ENCODE measurements at regions not wholly inside any gene's neighbourhood (a gene's known extent, or its start where the extent isn't known, plus 50 kb on each side); places are given as distances from the start of the nearest gene placed in this dataset.

- Mint-ChIP-seq H3K27ac (ENCODE audit: unreplicated experiment) (no peak overlapping the region), H3K27me3 (ENCODE audit: unreplicated experiment) (no peaks in the 10 kb centered on the region), H3K9me3 (ENCODE audit: unreplicated experiment) (no peaks in the 10 kb centered on the region), H3K36me3 (ENCODE audit: low read depth, unreplicated experiment) (no peaks in the 10 kb centered on the region), H3K4me1 (ENCODE audit: unreplicated experiment) (peaks cover 12% of the 10 kb centered on the region), H3K4me3 (ENCODE audit: unreplicated experiment) (no peak overlapping the region)
- no peak for DNase-seq (ENCODE audit: low spot score)
- TF ChIP-seq CTCF (IDR thresholded peaks at IDR 0.05; ENCODE audit: unreplicated experiment) = no peak
Observed at GRCh38 chr9:79357194-79357593, 214.6 kb upstream of the TLE4 start.

GRCh38 chr9:79357616-79358015 lies 214.1 kb upstream of the TLE4 start:
- Mint-ChIP-seq H3K36me3 (ENCODE audit: low read depth, unreplicated experiment) (no peaks in the 10 kb centered on the region), H3K27ac (ENCODE audit: unreplicated experiment) (no peak overlapping the region), H3K9me3 (ENCODE audit: unreplicated experiment) (no peaks in the 10 kb centered on the region), H3K4me1 (ENCODE audit: unreplicated experiment) (peaks cover 12% of the 10 kb centered on the region), H3K27me3 (ENCODE audit: unreplicated experiment) (no peaks in the 10 kb centered on the region), H3K4me3 (ENCODE audit: unreplicated experiment) (no peak overlapping the region)
- TF ChIP-seq CTCF (IDR thresholded peaks at IDR 0.05; ENCODE audit: unreplicated experiment) = no peak
- DNase-seq (ENCODE audit: low spot score) = no peak

GRCh38 chr9:79360387-79361347 lies 211.1 kb upstream of the TLE4 start:
- TF ChIP-seq CTCF (IDR thresholded peaks at IDR 0.05; ENCODE audit: unreplicated experiment) = no peak
- H3K27me3 Mint-ChIP-seq (ENCODE audit: unreplicated experiment) = no peaks in the 10 kb centered on the region
- DNase-seq (ENCODE audit: low spot score) = no peak
- no peaks in the 10 kb centered on the region for H3K36me3 Mint-ChIP-seq (ENCODE audit: low read depth, unreplicated experiment)
- no peaks in the 10 kb centered on the region for H3K9me3 Mint-ChIP-seq (ENCODE audit: unreplicated experiment)
- H3K4me3 Mint-ChIP-seq (ENCODE audit: unreplicated experiment) = no peak overlapping the region
- H3K27ac Mint-ChIP-seq (ENCODE audit: unreplicated experiment) = no peak overlapping the region
- peaks cover 12% of the 10 kb centered on the region for H3K4me1 Mint-ChIP-seq (ENCODE audit: unreplicated experiment)

- H3K4me3 Mint-ChIP-seq (ENCODE audit: unreplicated experiment) = no peak overlapping the region
Observed at GRCh38 chr9:79362100-79363081, 209.4 kb upstream of the TLE4 start.

More at GRCh38 chr9:79362100-79363081, 209.4 kb upstream of the TLE4 start:
- Mint-ChIP-seq H3K27ac (ENCODE audit: unreplicated experiment) (no peak overlapping the region), H3K4me1 (ENCODE audit: unreplicated experiment) (peaks cover 6% of the 10 kb centered on the region), H3K9me3 (ENCODE audit: unreplicated experiment) (no peaks in the 10 kb centered on the region), H3K27me3 (ENCODE audit: unreplicated experiment) (no peaks in the 10 kb centered on the region), H3K36me3 (ENCODE audit: low read depth, unreplicated experiment) (no peaks in the 10 kb centered on the region)
- TF ChIP-seq CTCF (IDR thresholded peaks at IDR 0.05; ENCODE audit: unreplicated experiment) = no peak
- no peak for DNase-seq (ENCODE audit: low spot score)
